GM12878 (cell line): ENCODE measurements at regions not wholly inside any gene's neighbourhood (a gene's known extent, or its start where the extent isn't known, plus 50 kb on each side); places are given as distances from the start of the nearest gene placed in this dataset.

Experiments
- ATAC-seq: fragments of 200-7000 bp; cut with Tn5 transposase; 3 replicates; pipeline ENCODE4 v1.9.1; 2020; ENCODE audit warnings: mild to moderate bottlenecking, moderate library complexity
- BruUV-seq: library from RNA; stranded (reverse); fragments of 400-500 nt; replicated peaks from 2 replicates; lab custom pipeline; 2021; lab: Mats Ljungman, UMichigan
- CTCF ChIA-PET: fragments of 300-600 bp; sonication (Branson Sonifier 250); formaldehyde crosslinking; extraction: SDS; loops from one replicate; lab custom pipeline; 2021; ENCODE audit warnings: inconsistent platforms; lab: Yijun Ruan, JAX
- POLR2A ChIA-PET: fragments of 350-600 bp; formaldehyde crosslinking; extraction: SDS; loops from one replicate; lab custom pipeline; 2021; ENCODE audit warnings: inconsistent platforms; lab: Charles Lee
- RAD21 ChIA-PET: fragments of 300-600 bp; sonication (Branson Sonifier 250); formaldehyde crosslinking; loops from one replicate; lab custom pipeline; 2023; ENCODE audit warnings: antibody characterized with exemption; ENCODE audit not compliant: unreplicated experiment; lab: Charles Lee
- SMC1A ChIA-PET: fragments of 300-600 bp; sonication (Branson Sonifier 250); formaldehyde crosslinking; loops from one replicate; lab custom pipeline; 2023; ENCODE audit not compliant: unreplicated experiment, uncharacterized antibody; lab: Charles Lee
- DNase-seq: peaks from one replicate; pipeline ENCODE4 v3.0.0-alpha.2; 2011; ENCODE audit warnings: low read depth, low spot score
- FAIRE-seq: peaks from 3 replicates; lab custom pipeline; 2011; peaks lifted over from hg19 to GRCh38; lab: Jason Lieb, UNC
- H2AFZ ChIP-seq: 2 replicates; pipeline ENCODE4 v1.6.0; 2011; ENCODE audit warnings: low read depth, low read length, control low read depth; ENCODE audit not compliant: control insufficient read depth
- H3K27ac ChIP-seq: 2 replicates; pipeline ENCODE4 v1.5.1; 2011; ENCODE audit warnings: control low read depth; ENCODE audit not compliant: control insufficient read depth, insufficient read depth
- H3K27me3 ChIP-seq, 2 experiments: replicated peaks in 1 of 2; 2 replicates each; pipeline versions ENCODE4 v1.6.0 to v1.6.1; 2011; ENCODE audit warnings: low read length in 1 of 2; ENCODE audit not compliant: control insufficient read depth in 2 of 2, insufficient read depth in 2 of 2
- H3K36me3 ChIP-seq, 2 experiments: 2 replicates each; pipeline ENCODE4 v1.5.1; 2011; ENCODE audit warnings: low read length in 1 of 2; ENCODE audit not compliant: control insufficient read depth in 2 of 2, insufficient read depth in 2 of 2
- H3K4me1 ChIP-seq: 2 replicates; pipeline ENCODE4 v1.6.1; 2011; ENCODE audit warnings: mild to moderate bottlenecking, low read length, moderate library complexity, mixed read lengths; ENCODE audit not compliant: control insufficient read depth, insufficient read depth
- H3K4me2 ChIP-seq: 2 replicates; pipeline ENCODE4 v1.6.0; 2011; ENCODE audit warnings: control low read depth; ENCODE audit not compliant: control insufficient read depth, insufficient read depth
- H3K4me3 ChIP-seq: fragments of 200-600 bp; sonication (generic); 2 replicates; pipeline ENCODE4 v1.5.1; 2016
- H3K79me2 ChIP-seq: 2 replicates; pipeline ENCODE4 v1.6.0; 2011; ENCODE audit warnings: low read length; ENCODE audit not compliant: control insufficient read depth, insufficient read depth
- H3K9ac ChIP-seq: 2 replicates; pipeline ENCODE4 v1.8.0; 2011; ENCODE audit warnings: low read length, control low read depth, mixed read lengths; ENCODE audit not compliant: control insufficient read depth, insufficient read depth
- H3K9me3 ChIP-seq: replicated peaks from 3 replicates; pipeline ENCODE4 v1.5.1; 2011; ENCODE audit warnings: mild to moderate bottlenecking, low read length; ENCODE audit not compliant: control insufficient read depth, insufficient read depth
- H4K20me1 ChIP-seq: 2 replicates; pipeline ENCODE4 v1.6.0; 2011; ENCODE audit not compliant: control insufficient read depth, insufficient read depth
- BHLHE40 ChIP-seq, 2 experiments: fragments of 450-650 bp in 1 of 2; IDR thresholded peaks; 2 replicates each; pipeline ENCODE4 v1.6.1; 2011 to 2017; ENCODE audit warnings: low read depth in 2 of 2, borderline replicate concordance in 1 of 2, improper control_type of control experiment in 1 of 2, low read length in 1 of 2, mild to moderate bottlenecking in 1 of 2
- CHD4 ChIP-seq: fragments of 200-600 bp; sonication (generic); IDR thresholded peaks from 2 replicates; pipeline ENCODE4 v1.6.1; 2016; ENCODE audit warnings: mild to moderate bottlenecking
- CTCF ChIP-seq, 3 experiments: IDR thresholded peaks in 2 of 3; conservative IDR thresholded peaks in 1 of 3; 2 replicates each; pipeline ENCODE4 v1.5.1; 2011; ENCODE audit warnings: low read depth in 3 of 3, low read length in 3 of 3, mild to moderate bottlenecking in 3 of 3, control low read depth in 2 of 3, moderate library complexity in 2 of 3, inconsistent platforms in 1 of 3, mixed read lengths in 1 of 3; ENCODE audit not compliant: control insufficient read depth in 2 of 3, insufficient read depth in 1 of 3; ENCODE audit errors: extremely low read depth in 1 of 3
- EZH2 ChIP-seq: IDR thresholded peaks from 2 replicates; pipeline ENCODE4 v1.6.1; 2012; ENCODE audit warnings: low read depth, mild to moderate bottlenecking, control low read depth, inconsistent platforms, low read length, borderline replicate concordance; ENCODE audit not compliant: control insufficient read depth
- IKZF2 ChIP-seq, 2 experiments: fragments of 450-650 bp; IDR thresholded peaks; 2 replicates each; pipeline ENCODE4 v1.6.1; 2017; ENCODE audit warnings: mild to moderate bottlenecking in 2 of 2, moderate library complexity in 2 of 2
- IRF3 ChIP-seq: fragments of 450-650 bp; IDR thresholded peaks from 2 replicates; pipeline ENCODE4 v1.6.1; 2014; ENCODE audit warnings: mild to moderate bottlenecking
- JUNB ChIP-seq: IDR thresholded peaks from 2 replicates; pipeline ENCODE4 v1.6.1; 2016; ENCODE audit warnings: antibody characterized with exemption, mild to moderate bottlenecking
- POLR2AphosphoS2 ChIP-seq: IDR thresholded peaks from 2 replicates; pipeline ENCODE4 v1.6.1; 2011; ENCODE audit warnings: low read depth, mild to moderate bottlenecking, low read length, improper control_type of control experiment, moderate library complexity
- RB1 ChIP-seq: fragments of 450-650 bp; formaldehyde crosslinking; IDR thresholded peaks from 2 replicates; pipeline ENCODE4 v1.6.1; 2017; ENCODE audit warnings: mild to moderate bottlenecking, borderline replicate concordance
- SMAD5 ChIP-seq: IDR thresholded peaks from 2 replicates; pipeline ENCODE4 v1.6.1; 2016; ENCODE audit warnings: antibody characterized with exemption, low read depth
- USF1 ChIP-seq: IDR thresholded peaks from 2 replicates; pipeline ENCODE4 v1.6.1; 2011; ENCODE audit warnings: borderline replicate concordance, low read depth, mild to moderate bottlenecking, moderate library complexity, mixed read lengths, low read length; ENCODE audit not compliant: insufficient read depth; ENCODE audit errors: extremely low read length
- ZNF384 ChIP-seq: IDR thresholded peaks from 2 replicates; pipeline ENCODE4 v1.6.1; 2012; ENCODE audit warnings: low read depth, mild to moderate bottlenecking, low read length, improper control_type of control experiment, borderline replicate concordance
- ZNF687 ChIP-seq: fragments of 450-650 bp; IDR thresholded peaks from 2 replicates; pipeline ENCODE4 v1.6.1; 2017; ENCODE audit warnings: mild to moderate bottlenecking, moderate library complexity
- in situ Hi-C: fragments of 300-500 bp; cut with MboI; formaldehyde crosslinking; loops from 9 replicates; pipeline ENCODE4 v1.14.3; 2018; ENCODE audit warnings: mixed read lengths
- intact Hi-C: fragments of 100-400 bp; cut with micrococcal nuclease; formaldehyde crosslinking; loops from one replicate; pipeline ENCODE4 v1.14.2; 2022; ENCODE audit not compliant: unreplicated experiment
- TF ChIP-seq, protein P1 (sequence below): fragments of 450-650 bp; IDR thresholded peaks from 2 replicates; pipeline ENCODE4 v1.6.1; 2016; ENCODE audit warnings: mild to moderate bottlenecking

DNA sequence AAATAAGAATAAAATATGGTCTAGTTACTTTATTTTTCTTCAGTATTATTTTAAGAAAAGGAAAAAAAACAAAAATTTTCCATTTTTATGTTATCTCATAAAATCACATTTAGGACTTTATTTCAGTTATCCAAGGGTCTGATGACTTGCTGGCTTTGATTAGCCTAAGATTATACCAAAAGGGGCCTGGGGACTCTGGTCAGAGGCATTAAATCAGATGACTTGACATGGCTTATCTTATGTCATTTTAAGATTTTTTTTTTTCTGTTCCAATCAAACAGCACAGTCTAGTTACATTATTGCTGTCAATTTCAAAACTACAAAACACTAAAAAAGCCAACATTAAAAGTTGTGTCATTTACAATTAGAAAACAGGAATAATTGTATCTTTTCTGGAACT is 725.4 kb upstream of the NR2F2 start:
- BruUV-seq: no TSS peak
- no peak for FAIRE-seq
- no peak overlapping the region for H3K9ac ChIP-seq
- no peaks in the 10 kb centered on the region for H3K36me3 ChIP-seq
- intact Hi-C loops (no loop called here), in situ Hi-C loops (no loop called here)
- DNase-seq: no peak
- ChIA-PET POLR2A (no interaction called here), CTCF (no interaction called here), SMC1A (no interaction called here), RAD21 (no interaction called here)
- ATAC-seq: no peak
- no peak overlapping the region for H3K4me2 ChIP-seq
- H3K9me3 ChIP-seq: no peaks in the 10 kb centered on the region; the same call in 2 of the 3 replicates
- H3K27ac ChIP-seq: no peak overlapping the region
- no peaks in the 10 kb centered on the region for H3K4me1 ChIP-seq
- H3K4me3 ChIP-seq: no peak overlapping the region
- H2AFZ ChIP-seq: no peak overlapping the region
- H3K27me3 ChIP-seq: no peaks in the 10 kb centered on the region
- no peaks in the 10 kb centered on the region for H4K20me1 ChIP-seq
- no peaks in the 10 kb centered on the region for H3K79me2 ChIP-seq
- TF ChIP-seq ZNF384 (no peak), SMAD5 (no peak), IKZF2 (IDR thresholded peaks at IDR 0.05) (no peak), USF1 (no peak), CTCF (IDR thresholded peaks at IDR 0.05 in 2 of 3, conservative IDR thresholded peaks at IDR 0.05 in 1 of 3; ENCODE audit: control insufficient read depth in 2 of 3, extremely low read depth in 1 of 3, insufficient read depth in 1 of 3, low read depth in 3 of 3, low read length in 3 of 3) (no peak), RB1 (no peak), EZH2 (no peak), IRF3 (no peak), BHLHE40 (IDR thresholded peaks at IDR 0.05; ENCODE audit: borderline replicate concordance in 1 of 2, low read depth in 2 of 2, low read length in 1 of 2) (no peak), ZNF687 (no peak), JUNB (no peak), POLR2AphosphoS2 (no peak), CHD4 (no peak)
- TF ChIP-seq, protein P1, sequence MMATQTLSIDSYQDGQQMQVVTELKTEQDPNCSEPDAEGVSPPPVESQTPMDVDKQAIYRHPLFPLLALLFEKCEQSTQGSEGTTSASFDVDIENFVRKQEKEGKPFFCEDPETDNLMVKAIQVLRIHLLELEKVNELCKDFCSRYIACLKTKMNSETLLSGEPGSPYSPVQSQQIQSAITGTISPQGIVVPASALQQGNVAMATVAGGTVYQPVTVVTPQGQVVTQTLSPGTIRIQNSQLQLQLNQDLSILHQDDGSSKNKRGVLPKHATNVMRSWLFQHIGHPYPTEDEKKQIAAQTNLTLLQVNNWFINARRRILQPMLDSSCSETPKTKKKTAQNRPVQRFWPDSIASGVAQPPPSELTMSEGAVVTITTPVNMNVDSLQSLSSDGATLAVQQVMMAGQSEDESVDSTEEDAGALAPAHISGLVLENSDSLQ: no peak
